ENCODE measurements at regions not wholly inside any gene's neighbourhood (a gene's known extent, or its start where the extent isn't known, plus 50 kb on each side); places are given as distances from the start of the nearest gene placed in this dataset.
A peak's percentile ranks its signal among the peaks of the same experiment; 100 is the strongest.

GRCh38 chr7:54881816-54882520 lies 123.0 kb upstream of the SEC61G start:
- H3K79me1 ChIP-seq (ENCODE audit: low read length), result peaks cover 3% of the 10 kb centered on the region
- no peaks in the 10 kb centered on the region for H3K36me3 ChIP-seq (ENCODE audit: control insufficient read depth in 1 of 2, insufficient read depth in 2 of 2, low read length in 2 of 2)
- no peaks in the 10 kb centered on the region for H3K79me2 ChIP-seq (ENCODE audit: control insufficient read depth, insufficient read depth, low read length, poor library complexity)
- no peaks in the 10 kb centered on the region for H3K27me3 ChIP-seq (ENCODE audit: insufficient read depth, low read length)
- H3K14ac ChIP-seq (ENCODE audit: low read length), result no peak overlapping the region
- no peak overlapping the region for H4K12ac ChIP-seq (ENCODE audit: low read depth, low read length)
- H3K9ac ChIP-seq (ENCODE audit: low read length), result no peak overlapping the region
- H3K9me3 ChIP-seq (ENCODE audit: insufficient read depth, low read depth, low read length), result no peaks in the 10 kb centered on the region
- no peak overlapping the region for H4K8ac ChIP-seq (ENCODE audit: low read depth, low read length)
- H2BK5ac ChIP-seq (ENCODE audit: low read depth, low read length, poor library complexity), result no peak overlapping the region
- no peak overlapping the region for H3K4ac ChIP-seq (ENCODE audit: low read depth, low read length)
- peak overlapping the region; percentile 30 for H2BK120ac ChIP-seq (ENCODE audit: insufficient read depth, low read length, poor library complexity)
- no peak overlapping the region for H3K23ac ChIP-seq (ENCODE audit: low read length)
- H2BK12ac ChIP-seq (ENCODE audit: low read length), result no peak overlapping the region
- no peak overlapping the region for H3K27ac ChIP-seq (ENCODE audit: low read depth, low read length)
- DNase-seq, result no peak
- no peak overlapping the region for H2AFZ ChIP-seq (ENCODE audit: insufficient read depth, low read length, poor library complexity)
- WGBS (ENCODE audit: extremely low coverage, insufficient coverage, insufficient read length), result no CpG with 5 or more reads among the region's 3 CpGs
- H4K91ac ChIP-seq (ENCODE audit: low read depth, low read length), result peak overlapping the region; percentile 49
- H3K4me2 ChIP-seq (ENCODE audit: low read length), result no peak overlapping the region
- H3K4me1 ChIP-seq (ENCODE audit: control insufficient read depth in 1 of 2, insufficient read depth in 2 of 2, low read length in 2 of 2), result peaks cover 0 to 3% of the 10 kb centered on the region in 2 experiments
- no peak overlapping the region for H2AK5ac ChIP-seq (ENCODE audit: low read length)
- H3K18ac ChIP-seq (ENCODE audit: low read length), result no peak overlapping the region
- H3K4me3 ChIP-seq (ENCODE audit: low read depth, low read length), result no peak overlapping the region

GRCh38 chr7:54882694-54883093 lies 123.7 kb upstream of the SEC61G start:
- WGBS (ENCODE audit: extremely low coverage, insufficient coverage, insufficient read length), result no CpG with 5 or more reads among the region's 1 CpG
- no peak overlapping the region for H3K14ac ChIP-seq (ENCODE audit: low read length)
- H3K9ac ChIP-seq (ENCODE audit: low read length), result no peak overlapping the region
- H3K27me3 ChIP-seq (ENCODE audit: insufficient read depth, low read length), result no peaks in the 10 kb centered on the region
- H3K4me1 ChIP-seq (ENCODE audit: control insufficient read depth in 1 of 2, insufficient read depth in 2 of 2, low read length in 2 of 2), result peaks cover 0 to 3% of the 10 kb centered on the region in 2 experiments
- H4K91ac ChIP-seq (ENCODE audit: low read depth, low read length), result no peak overlapping the region
- H3K36me3 ChIP-seq (ENCODE audit: control insufficient read depth in 1 of 2, insufficient read depth in 2 of 2, low read length in 2 of 2), result no peaks in the 10 kb centered on the region
- H3K23ac ChIP-seq (ENCODE audit: low read length), result no peak overlapping the region
- no peak overlapping the region for H3K27ac ChIP-seq (ENCODE audit: low read depth, low read length)
- peaks cover 3% of the 10 kb centered on the region for H3K79me1 ChIP-seq (ENCODE audit: low read length)
- no peaks in the 10 kb centered on the region for H3K79me2 ChIP-seq (ENCODE audit: control insufficient read depth, insufficient read depth, low read length, poor library complexity)
- H3K18ac ChIP-seq (ENCODE audit: low read length), result no peak overlapping the region
- H4K8ac ChIP-seq (ENCODE audit: low read depth, low read length), result no peak overlapping the region
- no peak overlapping the region for H2BK5ac ChIP-seq (ENCODE audit: low read depth, low read length, poor library complexity)
- H3K4me3 ChIP-seq (ENCODE audit: low read depth, low read length), result no peak overlapping the region
- no peak overlapping the region for H2AK5ac ChIP-seq (ENCODE audit: low read length)
- H2AFZ ChIP-seq (ENCODE audit: insufficient read depth, low read length, poor library complexity), result no peak overlapping the region
- no peak overlapping the region for H4K12ac ChIP-seq (ENCODE audit: low read depth, low read length)
- H3K4ac ChIP-seq (ENCODE audit: low read depth, low read length), result no peak overlapping the region
- H3K4me2 ChIP-seq (ENCODE audit: low read length), result no peak overlapping the region
- H2BK12ac ChIP-seq (ENCODE audit: low read length), result no peak overlapping the region
- H3K9me3 ChIP-seq (ENCODE audit: insufficient read depth, low read depth, low read length), result no peaks in the 10 kb centered on the region
- H2BK120ac ChIP-seq (ENCODE audit: insufficient read depth, low read length, poor library complexity), result no peak overlapping the region
- DNase-seq, result peak; percentile 57 to 80

GRCh38 chr7:54883576-54883975 lies 124.6 kb upstream of the SEC61G start:
- Histone ChIP-seq H4K12ac (ENCODE audit: low read depth, low read length) (no peak overlapping the region), H4K91ac (ENCODE audit: low read depth, low read length) (no peak overlapping the region), H3K36me3 (ENCODE audit: control insufficient read depth in 1 of 2, insufficient read depth in 2 of 2, low read length in 2 of 2) (no peaks in the 10 kb centered on the region), H3K18ac (ENCODE audit: low read length) (no peak overlapping the region), H2BK5ac (ENCODE audit: low read depth, low read length, poor library complexity) (no peak overlapping the region), H3K27ac (ENCODE audit: low read depth, low read length) (no peak overlapping the region), H2BK12ac (ENCODE audit: low read length) (no peak overlapping the region), H4K8ac (ENCODE audit: low read depth, low read length) (no peak overlapping the region), H3K79me1 (ENCODE audit: low read length) (peaks cover 3% of the 10 kb centered on the region), H3K9me3 (ENCODE audit: insufficient read depth, low read depth, low read length) (no peaks in the 10 kb centered on the region), H2AFZ (ENCODE audit: insufficient read depth, low read length, poor library complexity) (no peak overlapping the region), H3K79me2 (ENCODE audit: control insufficient read depth, insufficient read depth, low read length, poor library complexity) (no peaks in the 10 kb centered on the region), H3K27me3 (ENCODE audit: insufficient read depth, low read length) (no peaks in the 10 kb centered on the region), H2BK120ac (ENCODE audit: insufficient read depth, low read length, poor library complexity) (no peak overlapping the region), H3K23ac (ENCODE audit: low read length) (no peak overlapping the region), H3K9ac (ENCODE audit: low read length) (no peak overlapping the region), H3K4me2 (ENCODE audit: low read length) (no peak overlapping the region), H2AK5ac (ENCODE audit: low read length) (no peak overlapping the region), H3K4ac (ENCODE audit: low read depth, low read length) (no peak overlapping the region), H3K4me3 (ENCODE audit: low read depth, low read length) (no peak overlapping the region), H3K14ac (ENCODE audit: low read length) (no peak overlapping the region), H3K4me1 (ENCODE audit: control insufficient read depth in 1 of 2, insufficient read depth in 2 of 2, low read length in 2 of 2) (peaks cover 3 to 4% of the 10 kb centered on the region in 2 experiments)
- peak in 1 of 2 donors; percentile 54 for DNase-seq
- WGBS (ENCODE audit: extremely low coverage, insufficient coverage, insufficient read length), result no CpG with 5 or more reads among the region's 1 CpG

GRCh38 chr7:54885285-54885684 lies 126.3 kb upstream of the SEC61G start:
- Histone ChIP-seq H3K79me1 (ENCODE audit: low read length) (no peaks in the 10 kb centered on the region), H3K23ac (ENCODE audit: low read length) (no peak overlapping the region), H2AK5ac (ENCODE audit: low read length) (no peak overlapping the region), H3K4me3 (ENCODE audit: low read depth, low read length) (no peak overlapping the region), H3K27me3 (ENCODE audit: insufficient read depth, low read length) (no peaks in the 10 kb centered on the region), H3K9me3 (ENCODE audit: insufficient read depth, low read depth, low read length) (no peaks in the 10 kb centered on the region), H4K91ac (ENCODE audit: low read depth, low read length) (no peak overlapping the region), H2BK12ac (ENCODE audit: low read length) (no peak overlapping the region), H2BK5ac (ENCODE audit: low read depth, low read length, poor library complexity) (no peak overlapping the region), H3K4me2 (ENCODE audit: low read length) (no peak overlapping the region), H3K27ac (ENCODE audit: low read depth, low read length) (no peak overlapping the region), H3K9ac (ENCODE audit: low read length) (no peak overlapping the region), H4K8ac (ENCODE audit: low read depth, low read length) (no peak overlapping the region), H3K18ac (ENCODE audit: low read length) (no peak overlapping the region), H2BK120ac (ENCODE audit: insufficient read depth, low read length, poor library complexity) (no peak overlapping the region), H2AFZ (ENCODE audit: insufficient read depth, low read length, poor library complexity) (no peak overlapping the region), H4K12ac (ENCODE audit: low read depth, low read length) (no peak overlapping the region), H3K79me2 (ENCODE audit: control insufficient read depth, insufficient read depth, low read length, poor library complexity) (no peaks in the 10 kb centered on the region), H3K14ac (ENCODE audit: low read length) (no peak overlapping the region), H3K4me1 (ENCODE audit: control insufficient read depth in 1 of 2, insufficient read depth in 2 of 2, low read length in 2 of 2) (peaks cover 0 to 5% of the 10 kb centered on the region in 2 experiments), H3K4ac (ENCODE audit: low read depth, low read length) (no peak overlapping the region), H3K36me3 (ENCODE audit: control insufficient read depth in 1 of 2, insufficient read depth in 2 of 2, low read length in 2 of 2) (no peaks in the 10 kb centered on the region)
- DNase-seq, result no peak
- WGBS (ENCODE audit: extremely low coverage, insufficient coverage, insufficient read length), result no CpG with 5 or more reads among the region's 1 CpG
